GM12892 (cell line): ENCODE measurements at regions not wholly inside any gene's neighbourhood (a gene's known extent, or its start where the extent isn't known, plus 50 kb on each side); places are given as distances from the start of the nearest gene placed in this dataset.

Experiments used
- POLR2A ChIP-seq: IDR thresholded peaks from 2 replicates; pipeline ENCODE4 v1.6.1; 2011; ENCODE audit warnings: low read depth, low read length, control low read depth
- TAF1 ChIP-seq: IDR thresholded peaks from 2 replicates; pipeline ENCODE4 v1.6.1; 2011; ENCODE audit warnings: low read depth, mild to moderate bottlenecking, control low read depth, low read length, borderline replicate concordance

GRCh38 chr6:90347411-90347851, 50.8 kb upstream of the BACH2 start:
- TF ChIP-seq POLR2A (no peak), TAF1 (no peak)
